Common myeloid progenitor, CD34-positive (primary cell): ENCODE measurements at regions not wholly inside any gene's neighbourhood (a gene's known extent, or its start where the extent isn't known, plus 50 kb on each side); places are given as distances from the start of the nearest gene placed in this dataset.
"Not testable (repeated sequence)": the region's sequence is repeated elsewhere in the genome, so short reads cannot be mapped to it uniquely, and the experiment has no call there.

Source experiments
- CTCF ChIA-PET: fragments of 350-600 bp; sonication (Branson Sonifier 250); formaldehyde crosslinking; loops from one replicate; lab custom pipeline; 2021; ENCODE audit warnings: antibody characterized with exemption; lab: Charles Lee
- POLR2A ChIA-PET: fragments of 350-600 bp; sonication (Branson Sonifier 250); formaldehyde crosslinking; loops from one replicate; lab custom pipeline; 2021; ENCODE audit warnings: antibody characterized with exemption; lab: Charles Lee
- DNase-seq, 3 donors: peaks; one replicate each; pipeline versions ENCODE4 v3.0.0 to v3.0.0-alpha.2; 2013
- H3K27ac ChIP-seq, 2 experiments: 1 replicate in 1 of 2; 2 replicates in 1 of 2; pipeline ENCODE4 v1.7.0; 2013; ENCODE audit warnings: inconsistent platforms in 2 of 2, low read length in 2 of 2, mild to moderate bottlenecking in 2 of 2, low read depth in 1 of 2, moderate library complexity in 1 of 2; ENCODE audit not compliant: severe bottlenecking in 2 of 2, insufficient read depth in 1 of 2, poor library complexity in 1 of 2
- H3K27me3 ChIP-seq, 5 experiments: replicated peaks in 2 of 5; 1 replicate in 3 of 5; 2 replicates in 2 of 5; pipeline versions ENCODE4 v1.6.1 to v1.7.0; 2013; ENCODE audit warnings: low read length in 4 of 5, mild to moderate bottlenecking in 2 of 5, moderate library complexity in 2 of 5, inconsistent platforms in 1 of 5; ENCODE audit not compliant: insufficient read depth in 5 of 5, control insufficient read depth in 4 of 5
- H3K36me3 ChIP-seq, 4 experiments: 1 replicate in 2 of 4; 2 replicates in 2 of 4; pipeline versions ENCODE4 v1.6.1 to v1.7.0; 2013; ENCODE audit warnings: low read length in 3 of 4, control low read depth in 1 of 4, mild to moderate bottlenecking in 1 of 4; ENCODE audit not compliant: control insufficient read depth in 4 of 4, insufficient read depth in 4 of 4
- H3K4me1 ChIP-seq, 4 experiments: 1 replicate in 3 of 4; 2 replicates in 1 of 4; pipeline versions ENCODE4 v1.6.1 to v1.7.1; 2013; ENCODE audit warnings: low read length in 3 of 4, mild to moderate bottlenecking in 3 of 4, control low read depth in 1 of 4, inconsistent platforms in 1 of 4, moderate library complexity in 1 of 4; ENCODE audit not compliant: control insufficient read depth in 4 of 4, insufficient read depth in 4 of 4; ENCODE audit errors: control extremely low read depth in 1 of 4
- H3K4me3 ChIP-seq, 7 experiments: 1 replicate in 4 of 7; 2 replicates in 3 of 7; pipeline versions ENCODE4 v1.5.1 to v1.7.0; 2013; ENCODE audit warnings: mild to moderate bottlenecking in 7 of 7, low read length in 6 of 7, moderate library complexity in 6 of 7, inconsistent platforms in 2 of 7, low read depth in 2 of 7, control low read depth in 1 of 7; ENCODE audit not compliant: insufficient read depth in 4 of 7, control insufficient read depth in 1 of 7; ENCODE audit errors: extremely low read depth in 1 of 7
- H3K9me3 ChIP-seq, 5 experiments: 1 replicate in 4 of 5; 2 replicates in 1 of 5; pipeline versions ENCODE4 v1.6.1 to v1.7.1; 2013; ENCODE audit warnings: low read length in 4 of 5, mild to moderate bottlenecking in 2 of 5, inconsistent platforms in 1 of 5, low read depth in 1 of 5, moderate library complexity in 1 of 5; ENCODE audit not compliant: control insufficient read depth in 4 of 5, insufficient read depth in 2 of 5; ENCODE audit errors: control extremely low read depth in 1 of 5
- WGBS: methylation state at CpG from one replicate; pipeline ENCODE4 v1.1.5; 2013; ENCODE audit not compliant: insufficient coverage; 5-methylcytosine and 5-hydroxymethylcytosine counted together

GRCh38 chr4:38532908-38533499, 131.0 kb upstream of the KLF3 start:
- WGBS, result 57% methylated on average over 3 of the region's 6 CpGs
- peaks cover 7 to 21% (median 14%) of the 10 kb centered on the region in 4 experiments for H3K4me1 ChIP-seq
- peak in 2 of 3 donors; percentile 15 to 19 for DNase-seq
- no peak overlapping the region for H3K27ac ChIP-seq
- POLR2A ChIA-PET, result no interaction called here
- H3K4me3 ChIP-seq, result no peak overlapping the region
- no peaks in the 10 kb centered on the region for H3K27me3 ChIP-seq
- CTCF ChIA-PET, result no interaction called here
- H3K36me3 ChIP-seq, result no peaks in the 10 kb centered on the region
- no peaks in the 10 kb centered on the region for H3K9me3 ChIP-seq

DNA sequence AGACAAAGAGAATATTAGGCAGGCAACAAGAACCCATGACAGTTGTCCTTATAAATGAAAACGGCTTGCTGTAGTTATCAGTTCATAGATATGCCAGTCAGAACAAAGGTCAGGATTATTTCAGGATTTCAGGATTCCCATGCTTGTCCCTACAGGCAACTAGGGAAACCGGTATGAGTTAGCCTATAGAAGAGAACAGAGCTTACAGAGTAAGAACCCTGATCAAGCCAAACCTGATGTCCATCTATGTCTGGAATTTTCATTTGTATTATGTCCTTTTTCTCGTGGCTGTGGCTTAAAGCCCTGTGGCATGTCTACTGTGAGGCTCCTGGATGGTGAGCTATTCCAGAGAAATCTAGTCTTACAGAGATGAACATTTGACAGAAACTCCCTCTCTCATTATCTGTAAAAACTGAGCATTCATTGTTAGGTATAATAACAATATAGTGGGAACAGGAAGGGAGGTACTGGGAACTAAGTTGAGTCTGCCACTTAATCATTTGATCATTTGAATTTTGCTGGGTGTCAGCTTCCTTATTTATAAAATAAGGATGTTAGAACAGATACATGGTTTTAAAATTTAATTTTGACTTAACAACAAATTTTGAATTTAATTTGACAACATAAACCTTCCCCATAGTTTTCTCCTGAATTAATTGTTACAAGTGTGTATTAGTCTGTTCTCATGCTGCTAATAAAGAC, 129.5 kb upstream of the KLF3 start:
- no peak for DNase-seq
- WGBS, result 93% methylated on average over 3 of the region's 3 CpGs
- Histone ChIP-seq H3K9me3 (no peaks in the 10 kb centered on the region), H3K27ac (no peak overlapping the region), H3K36me3 (no peaks in the 10 kb centered on the region), H3K4me3 (no peak overlapping the region), H3K4me1 (peaks cover 7 to 14% (median 8%) of the 10 kb centered on the region in 4 experiments), H3K27me3 (no peaks in the 10 kb centered on the region)
- ChIA-PET POLR2A (no interaction called here), CTCF (interaction anchor here (0.7 kb wide), 1 partner anchor 351 kb away, joined by 3 read pairs; no protein-coding TSS in a partner anchor)

GRCh38 chr4:38535071-38535470, 128.9 kb upstream of the KLF3 start:
- no CpG with 5 or more reads among the region's 1 CpG for WGBS
- CTCF ChIA-PET, result interaction anchor here (0.7 kb wide), 1 partner anchor 352 kb away, joined by 3 read pairs; no protein-coding TSS in a partner anchor
- DNase-seq, H3K36me3 ChIP-seq, H3K4me1 ChIP-seq, H3K9me3 ChIP-seq, POLR2A ChIA-PET, H3K27ac ChIP-seq, H3K27me3 ChIP-seq, H3K4me3 ChIP-seq: not testable (repeated sequence)

DNA sequence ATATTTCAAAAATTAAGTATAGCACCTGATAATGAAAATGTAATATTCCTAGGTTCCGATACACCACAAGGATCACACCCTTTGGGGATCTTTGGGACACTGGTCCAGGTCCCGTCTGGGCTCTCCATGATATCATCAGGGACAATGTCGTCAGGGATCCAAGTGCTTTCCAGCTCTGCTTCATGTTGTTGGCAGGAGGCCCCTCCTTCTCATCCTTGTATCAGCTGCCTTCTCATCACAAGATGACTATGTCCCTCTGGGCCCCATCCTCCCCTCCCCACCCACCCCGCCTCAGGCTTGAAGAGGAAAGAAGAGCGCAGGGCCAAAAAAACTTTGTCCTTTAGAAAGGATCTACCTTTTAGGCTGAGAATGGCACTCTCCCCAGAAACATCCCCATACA, 128.3 kb upstream of the KLF3 start:
- Histone ChIP-seq H3K27me3 (no peaks in the 10 kb centered on the region), H3K4me3 (no peak overlapping the region), H3K27ac (no peak overlapping the region), H3K9me3 (no peaks in the 10 kb centered on the region), H3K4me1 (peaks cover 0 to 5% (median 1%) of the 10 kb centered on the region in 4 experiments), H3K36me3 (no peaks in the 10 kb centered on the region)
- CTCF ChIA-PET, result interaction anchor here (1.4 kb wide), 1 partner anchor 123 kb away, joined by 3 read pairs; no protein-coding TSS in a partner anchor
- POLR2A ChIA-PET, result no interaction called here
- WGBS, result 100% methylated on average over 3 of the region's 5 CpGs
- no peak for DNase-seq

GRCh38 chr4:38536716-38537115, 127.3 kb upstream of the KLF3 start:
- H3K4me1 ChIP-seq, result peaks cover 0 to 4% (median 1%) of the 10 kb centered on the region in 4 experiments
- H3K27ac ChIP-seq, result no peak overlapping the region
- H3K27me3 ChIP-seq, result no peaks in the 10 kb centered on the region
- ChIA-PET CTCF (interaction anchor here (1.4 kb wide), 1 partner anchor 122 kb away, joined by 3 read pairs; no protein-coding TSS in a partner anchor), POLR2A (no interaction called here)
- 100% methylated on average over 1 of the region's 2 CpGs for WGBS
- no peak overlapping the region for H3K4me3 ChIP-seq
- DNase-seq, result peak in 1 of 3 donors; percentile 28
- no peaks in the 10 kb centered on the region for H3K36me3 ChIP-seq
- no peaks in the 10 kb centered on the region for H3K9me3 ChIP-seq

DNA sequence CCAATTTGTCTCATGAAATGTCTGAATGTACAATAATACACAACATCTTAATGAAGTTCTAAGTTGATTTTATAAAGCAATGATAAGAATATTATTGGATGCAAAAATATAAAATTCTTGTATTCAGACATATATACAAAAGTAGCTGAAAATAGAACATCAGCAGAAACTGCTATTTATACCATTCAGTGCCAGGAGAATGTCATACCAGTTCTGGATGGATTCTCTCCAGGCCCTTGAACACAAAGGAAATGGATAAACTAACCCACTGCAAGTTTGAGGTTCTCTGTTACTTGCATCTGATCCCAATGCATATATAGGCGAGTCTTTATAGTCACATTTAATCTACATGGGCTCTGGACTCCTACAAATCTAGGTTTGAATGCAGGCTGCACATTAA, 126.3 kb upstream of the KLF3 start:
- H3K27me3 ChIP-seq, result no peaks in the 10 kb centered on the region
- WGBS, result no CpG with 5 or more reads among the region's 1 CpG
- no peak overlapping the region for H3K4me3 ChIP-seq
- peaks cover 0 to 3% (median 1%) of the 10 kb centered on the region in 4 experiments for H3K4me1 ChIP-seq
- no peaks in the 10 kb centered on the region for H3K36me3 ChIP-seq
- no peak overlapping the region for H3K27ac ChIP-seq
- no peak for DNase-seq
- ChIA-PET CTCF (interaction anchor here (0.7 kb wide), 1 partner anchor 77 kb away, joined by 3 read pairs; no protein-coding TSS in a partner anchor), POLR2A (no interaction called here)
- H3K9me3 ChIP-seq, result no peaks in the 10 kb centered on the region

DNA sequence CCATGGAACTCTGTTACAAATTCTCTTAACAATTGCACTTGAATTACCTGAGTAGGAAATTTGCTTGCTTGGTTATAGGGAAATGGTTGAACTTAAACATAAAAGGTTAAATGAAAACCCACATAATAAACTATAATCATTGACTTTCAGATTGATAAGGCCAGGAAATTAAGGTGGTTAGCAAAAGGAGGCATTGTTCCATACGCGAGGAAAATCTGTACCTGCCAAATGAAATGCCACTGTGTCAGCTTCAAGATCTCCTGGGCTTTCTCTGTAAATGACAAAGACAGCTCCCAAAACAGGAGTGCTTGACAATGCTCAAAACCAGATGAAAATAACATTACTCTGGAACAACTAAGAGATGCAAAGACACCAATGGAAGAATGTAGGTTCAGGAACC, 125.5 kb upstream of the KLF3 start:
- POLR2A ChIA-PET, result no interaction called here
- no peaks in the 10 kb centered on the region for H3K36me3 ChIP-seq
- H3K9me3 ChIP-seq, result no peaks in the 10 kb centered on the region
- no peak for DNase-seq
- H3K27ac ChIP-seq, result no peak overlapping the region
- H3K27me3 ChIP-seq, result no peaks in the 10 kb centered on the region
- H3K4me3 ChIP-seq, result no peak overlapping the region
- WGBS, result 100% methylated on average over 2 of the region's 2 CpGs
- CTCF ChIA-PET, result no interaction called here
- H3K4me1 ChIP-seq, result no peaks in the 10 kb centered on the region
